ENCODE measurements at regions not wholly inside any gene's neighbourhood (a gene's known extent, or its start where the extent isn't known, plus 50 kb on each side); places are given as distances from the start of the nearest gene placed in this dataset.

GRCh38 chr2:136384531-136385303 is 266.8 kb upstream of the CXCR4 start:
- Mint-ChIP-seq H3K27ac (peak overlapping the region; percentile 95), H3K27me3 (no peaks in the 10 kb centered on the region), H3K4me1 (peaks cover 50% of the 10 kb centered on the region), H3K36me3 (no peaks in the 10 kb centered on the region), H3K9me3 (no peaks in the 10 kb centered on the region), H3K4me3 (no peak overlapping the region)
- peak; percentile 65 for ATAC-seq

- ATAC-seq, result no peak
- no peaks in the 10 kb centered on the region for H3K36me3 Mint-ChIP-seq
- H3K27me3 Mint-ChIP-seq, result no peaks in the 10 kb centered on the region
- peaks cover 44% of the 10 kb centered on the region for H3K4me1 Mint-ChIP-seq
- no peaks in the 10 kb centered on the region for H3K9me3 Mint-ChIP-seq
- H3K27ac Mint-ChIP-seq, result peak overlapping the region; percentile 95
- H3K4me3 Mint-ChIP-seq, result peak overlapping the region; percentile 32
Observed at GRCh38 chr2:136383167-136383566, 265.2 kb upstream of the CXCR4 start.

DNA sequence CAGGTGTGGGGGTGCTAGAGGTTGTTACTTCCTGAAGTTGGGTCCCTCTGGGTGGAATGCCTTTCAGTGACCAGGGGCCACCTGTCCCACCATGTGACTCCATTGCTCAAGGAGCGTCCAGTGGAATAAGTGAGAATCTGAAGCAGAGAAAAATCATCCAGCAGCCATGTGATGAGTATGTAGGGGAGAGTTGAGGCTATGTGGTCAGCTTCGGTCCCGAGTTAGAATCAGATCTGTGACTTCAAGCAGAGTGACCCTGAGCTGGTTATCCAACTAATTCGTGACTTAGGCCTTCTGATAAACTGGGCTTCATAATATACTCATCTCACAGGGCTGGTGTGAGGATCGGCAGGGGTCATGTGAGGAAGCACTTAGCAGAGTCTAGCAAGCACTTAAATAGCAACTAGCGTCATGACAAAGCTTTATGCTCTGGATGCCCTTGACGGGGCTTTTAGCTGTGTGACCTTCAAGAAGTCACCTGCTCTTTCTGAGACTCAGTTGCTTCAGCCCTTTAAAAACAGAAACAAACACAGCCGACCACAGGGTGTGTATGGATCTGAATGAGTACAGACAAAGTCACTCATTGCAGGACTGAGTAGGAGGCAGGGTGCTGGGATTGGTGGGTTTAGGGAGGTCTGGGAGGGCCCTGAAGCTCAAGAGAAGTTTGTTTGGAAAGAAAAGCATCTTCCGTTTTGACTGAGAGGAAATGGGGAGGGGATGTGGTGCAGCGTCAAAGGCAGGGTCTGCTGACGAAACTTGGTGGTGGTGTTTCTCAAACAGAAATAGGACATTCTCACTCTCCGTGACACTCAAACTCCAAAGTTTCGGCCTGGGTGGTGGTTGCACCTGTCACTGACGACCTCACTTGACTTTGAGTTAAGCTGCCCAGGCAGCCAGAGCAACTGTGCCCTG is 264.0 kb upstream of the CXCR4 start:
- Mint-ChIP-seq H3K4me1 (peaks cover 55% of the 10 kb centered on the region), H3K9me3 (no peaks in the 10 kb centered on the region), H3K4me3 (peak overlapping the region; percentile 28), H3K27me3 (no peaks in the 10 kb centered on the region), H3K27ac (peak overlapping the region; percentile 95), H3K36me3 (no peaks in the 10 kb centered on the region)
- ATAC-seq, result peak; percentile 94

GRCh38 chr2:136381245-136381644 is 263.3 kb upstream of the CXCR4 start:
- peak overlapping the region; percentile 28 for H3K4me3 Mint-ChIP-seq
- H3K4me1 Mint-ChIP-seq, result peaks cover 63% of the 10 kb centered on the region
- no peaks in the 10 kb centered on the region for H3K36me3 Mint-ChIP-seq
- ATAC-seq, result no peak
- peak overlapping the region; percentile 95 for H3K27ac Mint-ChIP-seq
- no peaks in the 10 kb centered on the region for H3K27me3 Mint-ChIP-seq
- H3K9me3 Mint-ChIP-seq, result no peaks in the 10 kb centered on the region

- no peaks in the 10 kb centered on the region for H3K9me3 Mint-ChIP-seq
- H3K36me3 Mint-ChIP-seq, result no peaks in the 10 kb centered on the region
- no peaks in the 10 kb centered on the region for H3K27me3 Mint-ChIP-seq
- H3K4me1 Mint-ChIP-seq, result peaks cover 73% of the 10 kb centered on the region
- ATAC-seq, result peak; percentile 47
- H3K27ac Mint-ChIP-seq, result peak overlapping the region; percentile 85
- no peak overlapping the region for H3K4me3 Mint-ChIP-seq
Observed at GRCh38 chr2:136378712-136379595, 261.0 kb upstream of the CXCR4 start.

DNA sequence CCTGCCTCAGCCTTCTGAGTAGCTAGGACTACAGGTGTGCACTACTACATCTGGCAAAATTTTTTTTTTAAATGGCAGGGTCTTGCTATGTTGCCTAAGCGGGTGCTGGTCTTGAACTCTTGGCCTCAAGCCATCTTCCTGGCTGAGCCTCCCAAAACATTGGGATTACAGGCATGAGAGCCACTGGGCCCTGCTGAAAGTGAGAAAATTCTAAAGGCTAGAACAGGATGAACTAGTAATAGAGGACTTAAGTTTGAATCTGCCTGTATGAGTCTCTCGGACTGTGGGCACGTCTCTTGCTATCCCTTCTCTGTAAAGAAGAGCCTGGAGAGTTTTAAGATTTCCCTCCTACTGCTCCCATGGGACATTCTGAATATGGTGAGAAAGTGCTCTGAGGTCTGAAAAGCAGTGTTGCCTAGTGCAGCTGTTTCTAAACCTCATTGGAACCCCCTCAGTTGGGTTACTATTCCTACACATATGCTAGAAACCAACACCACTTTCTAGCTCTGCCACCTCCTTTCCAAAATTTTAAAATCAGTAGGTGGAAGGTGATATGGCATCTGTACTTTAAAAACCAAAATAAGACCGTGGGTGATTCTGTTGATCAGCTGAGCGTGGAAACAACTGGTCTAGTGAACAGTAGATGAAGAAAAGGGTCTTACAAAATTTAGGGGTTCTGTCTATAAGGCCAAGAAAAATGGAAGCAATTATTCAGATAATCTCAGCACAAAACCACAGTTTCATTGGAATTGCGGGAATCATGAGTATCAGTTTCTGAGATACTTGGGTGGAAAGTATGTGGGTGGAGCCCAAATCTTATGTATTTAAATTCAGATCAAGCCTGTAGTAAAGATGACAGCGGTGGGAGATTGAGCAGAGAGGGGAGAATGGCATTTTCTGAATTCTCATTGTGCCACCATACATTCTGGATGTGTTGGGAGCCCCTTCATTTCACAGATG is 259.8 kb upstream of the CXCR4 start:
- Mint-ChIP-seq H3K36me3 (no peaks in the 10 kb centered on the region), H3K4me1 (peaks cover 63% of the 10 kb centered on the region), H3K27me3 (no peaks in the 10 kb centered on the region), H3K9me3 (no peaks in the 10 kb centered on the region), H3K4me3 (no peak overlapping the region), H3K27ac (peak overlapping the region; percentile 85)
- no peak for ATAC-seq

- Mint-ChIP-seq H3K27ac (peak overlapping the region; percentile 85), H3K4me3 (peak overlapping the region; percentile 22), H3K9me3 (no peaks in the 10 kb centered on the region), H3K4me1 (peaks cover 58% of the 10 kb centered on the region), H3K27me3 (no peaks in the 10 kb centered on the region), H3K36me3 (no peaks in the 10 kb centered on the region)
- peak; percentile 50 for ATAC-seq
Observed at GRCh38 chr2:136376798-136377211, 258.9 kb upstream of the CXCR4 start.

DNA sequence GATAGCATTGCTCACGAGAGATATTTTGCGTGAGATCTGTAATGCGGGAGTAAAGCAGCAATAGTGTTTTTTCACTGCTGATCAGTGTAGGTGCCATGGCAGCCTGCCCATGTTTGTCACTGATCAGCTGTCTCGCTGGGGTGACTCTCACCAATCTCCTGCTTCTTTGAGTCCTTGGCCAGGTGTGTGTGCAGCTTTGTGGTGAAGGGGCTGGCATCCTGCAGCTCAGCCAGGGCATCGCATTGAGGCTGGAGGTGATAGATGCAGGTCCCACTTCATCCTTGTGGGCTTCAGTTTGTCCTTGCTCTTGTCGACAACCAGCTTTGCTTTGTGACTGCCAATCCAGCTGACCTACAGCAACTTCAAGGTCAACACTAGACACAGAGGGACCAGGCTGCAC is 258.3 kb upstream of the CXCR4 start:
- Mint-ChIP-seq H3K4me3 (no peak overlapping the region), H3K36me3 (no peaks in the 10 kb centered on the region), H3K4me1 (peaks cover 52% of the 10 kb centered on the region), H3K27ac (peak overlapping the region; percentile 85), H3K9me3 (no peaks in the 10 kb centered on the region), H3K27me3 (no peaks in the 10 kb centered on the region)
- peak; percentile 31 for ATAC-seq

DNA sequence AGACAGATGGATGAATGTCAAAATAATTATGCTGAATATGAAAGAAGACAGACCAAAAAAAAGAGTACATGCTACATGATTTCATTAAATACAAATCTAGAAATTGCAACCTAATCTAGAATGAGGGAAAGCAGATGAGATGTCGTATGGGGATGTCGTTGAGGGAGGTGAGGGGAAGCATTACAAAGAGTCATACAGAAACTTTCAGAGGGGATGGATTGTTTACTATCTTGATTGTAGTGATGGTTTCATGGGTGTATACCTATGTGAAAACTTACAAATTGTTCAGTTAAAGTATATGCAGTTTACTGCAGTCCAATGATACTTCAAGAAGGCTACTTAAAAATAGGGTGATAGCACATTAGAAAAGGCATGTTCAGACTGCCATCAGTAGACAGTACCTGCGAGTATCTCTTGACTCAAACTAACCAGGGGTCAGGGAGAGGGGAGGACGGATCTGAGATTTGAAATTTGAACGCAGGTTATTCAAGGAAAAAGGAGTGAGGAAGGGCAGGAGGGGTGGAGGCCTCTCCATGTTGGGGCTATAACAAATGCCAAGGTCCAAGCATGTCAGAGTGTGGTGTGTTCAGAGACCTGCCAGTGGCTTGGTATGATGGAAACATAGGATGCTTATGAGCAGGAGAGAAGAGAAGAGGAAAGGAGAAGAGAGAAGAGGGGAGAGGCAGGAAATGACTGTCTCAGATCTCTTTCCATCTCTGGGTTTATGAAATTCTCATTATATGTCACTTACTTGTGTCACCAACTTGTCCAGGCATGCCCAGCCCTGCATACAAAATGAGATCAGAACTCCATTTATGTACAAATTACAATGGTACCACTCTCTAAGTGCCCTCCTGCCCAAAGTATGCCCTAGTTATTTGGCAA is 257.3 kb upstream of the CXCR4 start:
- Mint-ChIP-seq H3K4me3 (no peak overlapping the region), H3K27ac (peak overlapping the region; percentile 85), H3K9me3 (no peaks in the 10 kb centered on the region), H3K36me3 (no peaks in the 10 kb centered on the region), H3K27me3 (no peaks in the 10 kb centered on the region), H3K4me1 (peaks cover 52% of the 10 kb centered on the region)
- ATAC-seq, result peak; percentile 76

DNA sequence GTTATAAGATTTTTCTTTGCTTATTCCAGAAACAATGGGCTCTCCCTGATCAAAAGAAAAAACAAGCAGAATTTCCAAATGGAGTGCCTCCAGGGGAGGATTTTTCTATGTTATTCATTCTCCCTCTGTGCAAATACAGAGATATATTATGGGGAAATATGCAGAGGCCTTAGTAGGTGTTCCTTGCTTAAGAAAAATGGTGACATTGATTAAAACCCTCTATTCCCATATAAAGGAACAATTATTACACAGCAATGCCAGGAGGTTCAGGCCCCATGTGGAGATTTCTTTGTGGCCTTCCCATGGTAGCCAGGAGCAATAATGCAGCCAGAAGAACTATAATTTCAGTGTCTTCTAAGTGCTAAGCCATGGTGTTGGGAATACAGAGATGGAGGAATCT is 255.9 kb upstream of the CXCR4 start:
- Mint-ChIP-seq H3K4me3 (no peak overlapping the region), H3K4me1 (peaks cover 64% of the 10 kb centered on the region), H3K9me3 (peaks cover 6% of the 10 kb centered on the region), H3K27me3 (peaks cover 8% of the 10 kb centered on the region), H3K27ac (peak overlapping the region; percentile 85), H3K36me3 (no peaks in the 10 kb centered on the region)
- no peak for ATAC-seq

DNA sequence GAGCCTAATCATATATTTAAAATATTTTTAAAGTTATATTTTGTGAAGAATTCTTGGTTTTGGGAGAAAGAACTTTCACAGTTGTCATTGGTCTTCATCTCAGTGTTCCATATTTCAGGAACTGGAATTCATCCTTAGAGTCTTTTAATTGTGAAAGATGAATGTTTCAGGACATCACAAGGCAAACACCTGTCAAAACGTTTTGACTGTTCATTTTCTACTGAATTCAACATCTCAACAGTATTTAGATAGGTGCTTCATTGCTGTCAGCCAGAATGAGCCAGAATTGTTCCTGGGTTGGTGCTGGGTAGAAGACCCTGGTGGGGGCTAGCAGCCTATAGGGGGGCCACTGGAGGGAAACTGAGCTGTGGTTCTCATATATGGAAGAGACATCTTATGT is 255.1 kb upstream of the CXCR4 start:
- peaks cover 8% of the 10 kb centered on the region for H3K27me3 Mint-ChIP-seq
- H3K9me3 Mint-ChIP-seq, result peaks cover 6% of the 10 kb centered on the region
- peak overlapping the region; percentile 48 for H3K27ac Mint-ChIP-seq
- H3K36me3 Mint-ChIP-seq, result no peaks in the 10 kb centered on the region
- ATAC-seq, result no peak
- H3K4me1 Mint-ChIP-seq, result peaks cover 61% of the 10 kb centered on the region
- no peak overlapping the region for H3K4me3 Mint-ChIP-seq

GRCh38 chr2:136363900-136364299 is 246.0 kb upstream of the CXCR4 start:
- Mint-ChIP-seq H3K27me3 (no peaks in the 10 kb centered on the region), H3K36me3 (peaks cover 6% of the 10 kb centered on the region), H3K9me3 (peaks cover 5% of the 10 kb centered on the region), H3K27ac (peak overlapping the region; percentile 58), H3K4me3 (no peak overlapping the region), H3K4me1 (peaks cover 43% of the 10 kb centered on the region)
- ATAC-seq, result no peak

GRCh38 chr2:136363470-136363869 is 245.5 kb upstream of the CXCR4 start:
- peak overlapping the region; percentile 58 for H3K27ac Mint-ChIP-seq
- no peak overlapping the region for H3K4me3 Mint-ChIP-seq
- peaks cover 6% of the 10 kb centered on the region for H3K36me3 Mint-ChIP-seq
- H3K9me3 Mint-ChIP-seq, result peaks cover 5% of the 10 kb centered on the region
- H3K27me3 Mint-ChIP-seq, result no peaks in the 10 kb centered on the region
- ATAC-seq, result no peak
- H3K4me1 Mint-ChIP-seq, result peaks cover 48% of the 10 kb centered on the region

Measured in stimulated activated memory B cell treated with anti-CD40 and anti-IgM and Interleukin-4, amounts not matched to agents 10 μg/mL and 1 μg/mL and 100 μg/mL, for 72 hours (primary cell).